ENCODE measurements at regions not wholly inside any gene's neighbourhood (a gene's known extent, or its start where the extent isn't known, plus 50 kb on each side); places are given as distances from the start of the nearest gene placed in this dataset.

GRCh38 chr6:130655586-130655985, 171.6 kb upstream of the SMLR1 start:
- TF ChIP-seq CTCF (IDR thresholded peaks at IDR 0.05) = no peak
- TF ChIP-seq EZH2 (IDR thresholded peaks at IDR 0.05) = no peak
- TF ChIP-seq EZH2phosphoT487 (IDR thresholded peaks at IDR 0.05) = no peak
